ENCODE measurements at regions not wholly inside any gene's neighbourhood (a gene's known extent, or its start where the extent isn't known, plus 50 kb on each side); places are given as distances from the start of the nearest gene placed in this dataset.

GRCh38 chrX:14356401-14356800 is 172.9 kb upstream of the GLRA2 start (continued):
- no peak for TF ChIP-seq ZNF462 (CRISPR knock-in tag; IDR thresholded peaks at IDR 0.05)
- TF ChIP-seq STAT1 (IDR thresholded peaks at IDR 0.05; ENCODE audit: unreplicated experiment) = no peak
- TF ChIP-seq JUNB (IDR thresholded peaks at IDR 0.05; ENCODE audit: unreplicated experiment) = no peak
- TF ChIP-seq EZH2 (IDR thresholded peaks at IDR 0.05; ENCODE audit: low read depth, unreplicated experiment) = no peak
- no peak for TF ChIP-seq CREB1 (CRISPR knock-in tag; IDR thresholded peaks at IDR 0.05; ENCODE audit: low read depth)

- Histone ChIP-seq H3K4me2 (no peak overlapping the region), H2AFZ (no peak overlapping the region), H3K9me2 (ENCODE audit: insufficient read depth) (peaks cover 3% of the 10 kb centered on the region; the same call in 1 of the 2 replicates), H3K27ac (ENCODE audit: low read depth) (no peak overlapping the region), H3K27me3 (ENCODE audit: insufficient read depth) (no peaks in the 10 kb centered on the region), H3K4me1 (ENCODE audit: insufficient read depth) (peaks cover 16% of the 10 kb centered on the region), H3K36me3 (ENCODE audit: insufficient read depth) (no peaks in the 10 kb centered on the region), H3K79me2 (replicated peaks; ENCODE audit: insufficient read depth) (no peaks in the 10 kb centered on the region), H3K4me3 (no peak overlapping the region), H4K20me1 (replicated peaks; ENCODE audit: insufficient read depth) (no peaks in the 10 kb centered on the region), H3F3A (replicated peaks; ENCODE audit: low read depth) (no peaks in the 10 kb centered on the region)
- Mint-ChIP-seq H3K27me3 (ENCODE audit: insufficient read depth, low read depth, poor library complexity) (no peaks in the 10 kb centered on the region), H3K36me3 (ENCODE audit: low read depth) (peaks cover 15% of the 10 kb centered on the region; the same call in 2 of the 3 replicates), H3K9me3 (peaks cover 8% of the 10 kb centered on the region; the same call in 2 of the 3 replicates), H3K27ac (no peak overlapping the region), H3K4me1 (peaks cover 14% of the 10 kb centered on the region; the same call in 2 of the 3 replicates), H3K4me3 (no peak overlapping the region)
- ATAC-seq = no peak
- no peak for DNase-seq (ENCODE audit: low spot score)
- TF ChIP-seq EZH2phosphoT487 (IDR thresholded peaks at IDR 0.05; ENCODE audit: unreplicated experiment) = no peak
- TF ChIP-seq ZNF114 (CRISPR knock-in tag; IDR thresholded peaks at IDR 0.05) = no peak
- no peak for TF ChIP-seq ETS1 (IDR thresholded peaks at IDR 0.05)
- TF ChIP-seq ZNF331 (CRISPR knock-in tag; IDR thresholded peaks at IDR 0.05; ENCODE audit: low read depth) = no peak
- TF ChIP-seq EZH2 (IDR thresholded peaks at IDR 0.05; ENCODE audit: low read depth, unreplicated experiment) = no peak
- TF ChIP-seq ZNF462 (CRISPR knock-in tag; IDR thresholded peaks at IDR 0.05) = no peak
- no peak for TF ChIP-seq POLR2AphosphoS5 (IDR thresholded peaks at IDR 0.05; ENCODE audit: low read depth)
Measured at GRCh38 chrX:14355556-14355955, 173.8 kb upstream of the GLRA2 start.
